IMR-90 (cell line): ENCODE measurements at regions not wholly inside any gene's neighbourhood (a gene's known extent, or its start where the extent isn't known, plus 50 kb on each side); places are given as distances from the start of the nearest gene placed in this dataset.

Experiments used
- ATAC-seq: fragments of 200-7000 bp; cut with Tn5 transposase; 2 replicates; pipeline ENCODE4 v1.9.1; 2020; ENCODE audit warnings: low read depth, mild to moderate bottlenecking, moderate library complexity
- BruUV-seq: library from RNA; stranded (reverse); fragments of 400-500 nt; replicated peaks from 2 replicates; lab custom pipeline; 2021; lab: Mats Ljungman, UMichigan
- CTCF ChIA-PET: fragments of 300-600 bp; formaldehyde crosslinking; extraction: SDS; loops from one replicate; lab custom pipeline; 2021; ENCODE audit warnings: antibody characterized with exemption; lab: Yijun Ruan, JAX
- POLR2A ChIA-PET: fragments of 300-600 bp; sonication (Branson Sonifier 250); formaldehyde crosslinking; loops from one replicate; lab custom pipeline; 2022; ENCODE audit warnings: antibody characterized with exemption; ENCODE audit not compliant: unreplicated experiment; lab: Charles Lee
- DNase-seq: peaks from one replicate; pipeline ENCODE4 v3.0.0; 2013
- H2AFZ ChIP-seq: replicated peaks from 2 replicates; pipeline ENCODE3; 2013; ENCODE audit warnings: low read length, mild to moderate bottlenecking; ENCODE audit not compliant: poor library complexity
- H2AK5ac ChIP-seq: 2 replicates; pipeline ENCODE4 v1.6.1; 2013; ENCODE audit warnings: low read depth, low read length, inconsistent platforms
- H2AK9ac ChIP-seq: replicated peaks from 2 replicates; pipeline ENCODE3; 2013; ENCODE audit warnings: mild to moderate bottlenecking, low read depth, low read length, moderate library complexity; ENCODE audit not compliant: poor library complexity
- H2BK120ac ChIP-seq: 2 replicates; pipeline ENCODE4 v1.6.1; 2013; ENCODE audit warnings: low read depth, low read length, inconsistent platforms
- H2BK15ac ChIP-seq: 3 replicates; pipeline ENCODE4 v1.6.1; 2013; ENCODE audit warnings: low read depth, low read length, inconsistent platforms
- H2BK20ac ChIP-seq: 2 replicates; pipeline ENCODE4 v1.6.1; 2013; ENCODE audit warnings: low read depth, mild to moderate bottlenecking, inconsistent platforms, low read length, moderate library complexity
- H2BK5ac ChIP-seq: 2 replicates; pipeline ENCODE4 v1.6.1; 2013; ENCODE audit warnings: mild to moderate bottlenecking, low read depth, low read length, inconsistent platforms; ENCODE audit not compliant: poor library complexity, severe bottlenecking
- H3K14ac ChIP-seq: replicated peaks from 2 replicates; pipeline ENCODE4 v1.6.1; 2013; ENCODE audit warnings: low read depth, low read length, inconsistent platforms
- H3K18ac ChIP-seq: 2 replicates; pipeline ENCODE4 v1.6.1; 2013; ENCODE audit warnings: low read depth, low read length, control low read depth
- H3K23ac ChIP-seq: 2 replicates; pipeline ENCODE4 v1.6.1; 2013; ENCODE audit warnings: low read depth, low read length, inconsistent platforms
- H3K27ac ChIP-seq: 2 replicates; pipeline ENCODE4 v1.5.1; 2013; ENCODE audit warnings: mild to moderate bottlenecking, control low read depth, low read length; ENCODE audit not compliant: insufficient read depth
- H3K27me3 ChIP-seq: 2 replicates; pipeline ENCODE4 v1.6.1; 2013; ENCODE audit warnings: low read length; ENCODE audit not compliant: control insufficient read depth, insufficient read depth
- H3K36me3 ChIP-seq: 2 replicates; pipeline ENCODE4 v1.6.1; 2013; ENCODE audit warnings: low read length, mixed read lengths; ENCODE audit not compliant: control insufficient read depth, insufficient read depth
- H3K4ac ChIP-seq: 2 replicates; pipeline ENCODE4 v1.6.1; 2013; ENCODE audit warnings: low read depth, low read length, inconsistent platforms
- H3K4me1 ChIP-seq: 2 replicates; pipeline ENCODE4 v1.6.1; 2013; ENCODE audit warnings: low read length, mixed read lengths; ENCODE audit not compliant: control insufficient read depth, insufficient read depth
- H3K4me2 ChIP-seq: 2 replicates; pipeline ENCODE4 v1.6.1; 2013; ENCODE audit warnings: low read depth, mild to moderate bottlenecking, control low read depth, low read length, moderate library complexity
- H3K4me3 ChIP-seq: 2 replicates; pipeline ENCODE4 v1.5.1; 2013; ENCODE audit warnings: low read depth, mild to moderate bottlenecking, control low read depth, low read length, moderate library complexity; ENCODE audit not compliant: insufficient read depth
- H3K56ac ChIP-seq: 2 replicates; pipeline ENCODE4 v1.6.1; 2013; ENCODE audit warnings: low read length, inconsistent platforms; ENCODE audit not compliant: insufficient read depth; ENCODE audit errors: extremely low read depth
- H3K79me1 ChIP-seq, 2 experiments: 2 replicates each; pipeline ENCODE4 v1.6.1; 2013; ENCODE audit warnings: low read length in 2 of 2, inconsistent platforms in 1 of 2, low read depth in 1 of 2
- H3K9ac ChIP-seq: 2 replicates; pipeline ENCODE4 v1.6.1; 2013; ENCODE audit warnings: low read depth, low read length, control low read depth
- H3K9me1 ChIP-seq: 2 replicates; pipeline ENCODE4 v1.6.1; 2013; ENCODE audit warnings: low read length, inconsistent platforms; ENCODE audit not compliant: insufficient read depth
- H3K9me3 ChIP-seq: 2 replicates; pipeline ENCODE4 v1.6.1; 2013; ENCODE audit warnings: low read length; ENCODE audit not compliant: control insufficient read depth, insufficient read depth
- H4K20me1 ChIP-seq: 2 replicates; pipeline ENCODE4 v1.6.1; 2013; ENCODE audit warnings: low read length, inconsistent platforms; ENCODE audit not compliant: insufficient read depth
- H4K5ac ChIP-seq: 2 replicates; pipeline ENCODE4 v1.6.1; 2013; ENCODE audit warnings: mild to moderate bottlenecking, low read depth, low read length, control low read depth
- H4K8ac ChIP-seq, 2 experiments: 2 replicates each; pipeline ENCODE4 v1.6.1; 2013; ENCODE audit warnings: low read depth in 2 of 2, low read length in 2 of 2, control low read depth in 1 of 2, inconsistent platforms in 1 of 2
- H4K91ac ChIP-seq: 2 replicates; pipeline ENCODE4 v1.6.1; 2013; ENCODE audit warnings: low read depth, low read length, inconsistent platforms; ENCODE audit not compliant: insufficient read depth
- CHD1 ChIP-seq: IDR thresholded peaks from 2 replicates; pipeline ENCODE4 v1.6.1; 2012; ENCODE audit warnings: low read depth, low read length, improper control_type of control experiment
- RCOR1 ChIP-seq: IDR thresholded peaks from 2 replicates; pipeline ENCODE4 v1.6.1; 2012; ENCODE audit warnings: mild to moderate bottlenecking, low read length, improper control_type of control experiment; ENCODE audit not compliant: insufficient replicate concordance
- RFX5 ChIP-seq: IDR thresholded peaks from 2 replicates; pipeline ENCODE4 v1.8.0; 2012; ENCODE audit warnings: low read depth, mild to moderate bottlenecking, low read length, moderate library complexity
- WGBS, 2 experiments: methylation state at CpG; one replicate each; pipeline versions ENCODE4 v1.1.5 to v1.1.7; 2013; ENCODE audit warnings: missing lambda C conversion rate in 2 of 2; ENCODE audit not compliant: insufficient read length in 1 of 2; ENCODE audit errors: extremely low coverage in 2 of 2; 5-methylcytosine and 5-hydroxymethylcytosine counted together
- dilution Hi-C: fragments of 300-500 bp; cut with HindIII; formaldehyde crosslinking; loops from one replicate; pipeline ENCODE4 v1.14.3; 2018; ENCODE audit warnings: low sequenced_read_pairs; ENCODE audit not compliant: unreplicated experiment
- in situ Hi-C: fragments of 300-500 bp; cut with MboI; formaldehyde crosslinking; loops from 3 replicates; pipeline ENCODE4 v1.14.3; 2019; ENCODE audit warnings: low sequenced_read_pairs, inconsistent platforms, mixed read lengths
- intact Hi-C: fragments of 100-400 bp; cut with micrococcal nuclease; formaldehyde crosslinking; loops from 2 replicates; pipeline ENCODE4 v1.10.0; 2022

DNA sequence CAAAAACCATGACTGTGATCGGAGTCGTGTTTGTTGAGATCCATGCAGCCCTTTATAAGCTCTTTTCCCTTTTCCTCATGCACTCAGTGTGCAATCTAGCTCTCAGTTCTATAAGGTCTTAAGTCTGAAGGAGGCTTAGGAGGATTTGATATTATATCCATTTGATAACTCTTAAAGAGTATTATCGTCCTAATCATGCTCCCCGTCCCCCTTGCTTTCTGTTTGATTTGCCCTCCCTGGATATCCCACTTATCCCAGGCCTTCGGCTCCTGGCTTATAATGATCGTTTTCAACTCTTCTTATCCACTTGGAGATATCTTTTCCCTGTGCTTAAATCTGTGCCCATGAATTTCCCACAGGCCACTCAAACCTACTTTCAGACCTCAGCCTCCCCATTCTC, 1917.7 kb upstream of the PIK3C3 start:
- Histone ChIP-seq H3K27me3 (no peaks in the 10 kb centered on the region), H2AK9ac (no peak overlapping the region), H3K79me1 (no peaks in the 10 kb centered on the region), H3K56ac (no peak overlapping the region), H3K14ac (no peak overlapping the region), H3K4me3 (no peak overlapping the region), H4K8ac (no peak overlapping the region), H4K91ac (no peak overlapping the region), H2BK15ac (no peak overlapping the region), H3K4ac (no peak overlapping the region), H3K18ac (no peak overlapping the region), H2BK5ac (no peak overlapping the region), H3K36me3 (no peaks in the 10 kb centered on the region), H2BK120ac (no peak overlapping the region), H3K9me1 (no peaks in the 10 kb centered on the region), H3K4me2 (no peak overlapping the region), H3K4me1 (no peaks in the 10 kb centered on the region), H3K23ac (no peak overlapping the region), H4K20me1 (no peaks in the 10 kb centered on the region), H4K5ac (no peak overlapping the region), H3K27ac (no peak overlapping the region), H2AK5ac (no peak overlapping the region), H2BK20ac (no peak overlapping the region), H2AFZ (no peak overlapping the region), H3K9ac (no peak overlapping the region), H3K9me3 (no peaks in the 10 kb centered on the region)
- ATAC-seq (no peak), DNase-seq (no peak)
- intact Hi-C loops, result no loop called here
- TF ChIP-seq RFX5 (no peak), CHD1 (no peak), RCOR1 (no peak)
- in situ Hi-C loops, result no loop called here
- ChIA-PET CTCF (no interaction called here), POLR2A (no interaction called here)
- BruUV-seq, result no TSS peak
- dilution Hi-C loops, result no loop called here
- WGBS, 2 experiments, result 88% methylated on average over 4 of the region's 6 CpGs; no CpG with 5 or more reads in 1 of the 2 experiments
